Left lung (tissue), 4 donors: ENCODE measurements at regions not wholly inside any gene's neighbourhood (a gene's known extent, or its start where the extent isn't known, plus 50 kb on each side); places are given as distances from the start of the nearest gene placed in this dataset.
A peak's percentile ranks its signal among the peaks of the same experiment; 100 is the strongest.

ENCODE experiments used
- ATAC-seq: fragments of 200-7000 bp; cut with Tn5 transposase; one replicate; pipeline ENCODE4 v1.9.1; 2020; ENCODE audit warnings: moderate library complexity
- DNase-seq, 4 donors: peaks; one replicate each; pipeline ENCODE4 v3.0.0-alpha.2; 2013 to 2020
- H3K27ac ChIP-seq, 2 donors: fragments of 200-600 bp; sonication (generic) in 1 of 2; one replicate each; pipeline versions ENCODE4 v1.5.0 to v1.8.0; 2020 to 2021
- H3K27me3 ChIP-seq, 2 donors: fragments of 200-600 bp; sonication (generic) in 1 of 2; one replicate each; pipeline versions ENCODE4 v1.5.0 to v1.8.0; 2020 to 2021
- H3K36me3 ChIP-seq, 2 donors: fragments of 200-600 bp; sonication (generic) in 1 of 2; one replicate each; pipeline versions ENCODE4 v1.5.0 to v1.8.0; 2020 to 2021
- H3K4me1 ChIP-seq, 2 donors: fragments of 200-600 bp; one replicate each; pipeline ENCODE4 v1.8.0; 2021
- H3K4me3 ChIP-seq, 2 donors: fragments of 200-600 bp; sonication (generic) in 1 of 2; one replicate each; pipeline versions ENCODE4 v1.5.0 to v1.8.0; 2020 to 2021; ENCODE audit warnings: mild to moderate bottlenecking in 1 of 2
- H3K9me3 ChIP-seq, 2 donors: fragments of 200-600 bp; sonication (generic) in 1 of 2; one replicate each; pipeline versions ENCODE4 v1.5.0 to v1.8.0; 2020 to 2021
- intact Hi-C, 2 donors: fragments of 100-400 bp; cut with DNase I; formaldehyde crosslinking; loops; one replicate each; pipeline versions ENCODE4 v1.11.2 to v1.14.2; 2022
- TF ChIP-seq, protein P1 (sequence below), 2 donors: fragments of 200-600 bp; sonication (generic) in 1 of 2; IDR thresholded peaks; one replicate each; pipeline versions ENCODE4 v1.5.0 to v1.8.0; 2021; ENCODE audit warnings: antibody characterized with exemption in 2 of 2
- donor health status: DM: no; HTN: yes; CAD: no.
- donor health status: DM: no; HTN: no; CAD: no.

DNA sequence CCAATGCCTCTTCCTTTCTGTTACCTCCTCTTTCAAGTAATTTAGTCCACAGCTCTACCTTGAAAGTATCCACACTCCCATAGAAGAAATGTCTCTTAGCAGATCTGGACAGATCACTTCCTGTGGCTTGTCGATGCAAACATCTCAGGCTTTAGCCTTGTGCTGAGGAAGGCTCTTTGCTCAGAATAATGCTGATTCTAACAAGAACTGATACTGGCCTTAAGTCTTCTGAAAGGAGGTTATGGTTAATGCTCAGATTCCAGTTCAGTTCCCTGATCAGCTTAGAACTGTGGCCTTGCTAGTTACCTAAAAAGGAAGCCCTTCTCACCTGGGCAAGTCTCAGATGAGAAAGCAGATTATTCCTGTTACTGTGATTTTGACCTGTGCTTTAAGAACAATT is 230.1 kb upstream of the FAT4 start:
- no peak for DNase-seq
- Histone ChIP-seq H3K4me1 (no peaks in the 10 kb centered on the region), H3K36me3 (no peaks in the 10 kb centered on the region), H3K9me3 (no peaks in the 10 kb centered on the region), H3K4me3 (no peak overlapping the region), H3K27me3 (no peaks in the 10 kb centered on the region), H3K27ac (no peak overlapping the region)
- intact Hi-C loops: no loop called here
- TF ChIP-seq, protein P1, sequence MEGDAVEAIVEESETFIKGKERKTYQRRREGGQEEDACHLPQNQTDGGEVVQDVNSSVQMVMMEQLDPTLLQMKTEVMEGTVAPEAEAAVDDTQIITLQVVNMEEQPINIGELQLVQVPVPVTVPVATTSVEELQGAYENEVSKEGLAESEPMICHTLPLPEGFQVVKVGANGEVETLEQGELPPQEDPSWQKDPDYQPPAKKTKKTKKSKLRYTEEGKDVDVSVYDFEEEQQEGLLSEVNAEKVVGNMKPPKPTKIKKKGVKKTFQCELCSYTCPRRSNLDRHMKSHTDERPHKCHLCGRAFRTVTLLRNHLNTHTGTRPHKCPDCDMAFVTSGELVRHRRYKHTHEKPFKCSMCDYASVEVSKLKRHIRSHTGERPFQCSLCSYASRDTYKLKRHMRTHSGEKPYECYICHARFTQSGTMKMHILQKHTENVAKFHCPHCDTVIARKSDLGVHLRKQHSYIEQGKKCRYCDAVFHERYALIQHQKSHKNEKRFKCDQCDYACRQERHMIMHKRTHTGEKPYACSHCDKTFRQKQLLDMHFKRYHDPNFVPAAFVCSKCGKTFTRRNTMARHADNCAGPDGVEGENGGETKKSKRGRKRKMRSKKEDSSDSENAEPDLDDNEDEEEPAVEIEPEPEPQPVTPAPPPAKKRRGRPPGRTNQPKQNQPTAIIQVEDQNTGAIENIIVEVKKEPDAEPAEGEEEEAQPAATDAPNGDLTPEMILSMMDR (IDR thresholded peaks at IDR 0.05): no peak
- no peak for ATAC-seq

- no peak for DNase-seq
- TF ChIP-seq, protein P1 (IDR thresholded peaks at IDR 0.05): no peak
- H3K9me3 ChIP-seq: no peaks in the 10 kb centered on the region
- no peak overlapping the region for H3K27ac ChIP-seq
- H3K36me3 ChIP-seq: no peaks in the 10 kb centered on the region
- no peak for ATAC-seq
- H3K4me1 ChIP-seq: no peaks in the 10 kb centered on the region
- H3K27me3 ChIP-seq: no peaks in the 10 kb centered on the region
- intact Hi-C loops: no loop called here
- no peak overlapping the region for H3K4me3 ChIP-seq
Measured at GRCh38 chr4:125082729-125083417, 231.9 kb upstream of the FAT4 start.

GRCh38 chr4:125072269-125072668 is 242.5 kb upstream of the FAT4 start:
- Histone ChIP-seq H3K9me3 (no peaks in the 10 kb centered on the region), H3K36me3 (no peaks in the 10 kb centered on the region), H3K4me1 (no peaks in the 10 kb centered on the region), H3K27ac (no peak overlapping the region), H3K4me3 (no peak overlapping the region), H3K27me3 (no peaks in the 10 kb centered on the region)
- ATAC-seq (no peak), DNase-seq (no peak)
- TF ChIP-seq, protein P1 (IDR thresholded peaks at IDR 0.05): no peak
- intact Hi-C loops: no loop called here

GRCh38 chr4:125070861-125071260 is 243.9 kb upstream of the FAT4 start:
- H3K27me3 ChIP-seq: no peaks in the 10 kb centered on the region
- DNase-seq (no peak), ATAC-seq (peak; percentile 82)
- no peak overlapping the region for H3K4me3 ChIP-seq
- no peak overlapping the region for H3K27ac ChIP-seq
- TF ChIP-seq, protein P1 (IDR thresholded peaks at IDR 0.05): no peak
- intact Hi-C loops: no loop called here
- no peaks in the 10 kb centered on the region for H3K4me1 ChIP-seq
- no peaks in the 10 kb centered on the region for H3K9me3 ChIP-seq
- H3K36me3 ChIP-seq: no peaks in the 10 kb centered on the region

DNA sequence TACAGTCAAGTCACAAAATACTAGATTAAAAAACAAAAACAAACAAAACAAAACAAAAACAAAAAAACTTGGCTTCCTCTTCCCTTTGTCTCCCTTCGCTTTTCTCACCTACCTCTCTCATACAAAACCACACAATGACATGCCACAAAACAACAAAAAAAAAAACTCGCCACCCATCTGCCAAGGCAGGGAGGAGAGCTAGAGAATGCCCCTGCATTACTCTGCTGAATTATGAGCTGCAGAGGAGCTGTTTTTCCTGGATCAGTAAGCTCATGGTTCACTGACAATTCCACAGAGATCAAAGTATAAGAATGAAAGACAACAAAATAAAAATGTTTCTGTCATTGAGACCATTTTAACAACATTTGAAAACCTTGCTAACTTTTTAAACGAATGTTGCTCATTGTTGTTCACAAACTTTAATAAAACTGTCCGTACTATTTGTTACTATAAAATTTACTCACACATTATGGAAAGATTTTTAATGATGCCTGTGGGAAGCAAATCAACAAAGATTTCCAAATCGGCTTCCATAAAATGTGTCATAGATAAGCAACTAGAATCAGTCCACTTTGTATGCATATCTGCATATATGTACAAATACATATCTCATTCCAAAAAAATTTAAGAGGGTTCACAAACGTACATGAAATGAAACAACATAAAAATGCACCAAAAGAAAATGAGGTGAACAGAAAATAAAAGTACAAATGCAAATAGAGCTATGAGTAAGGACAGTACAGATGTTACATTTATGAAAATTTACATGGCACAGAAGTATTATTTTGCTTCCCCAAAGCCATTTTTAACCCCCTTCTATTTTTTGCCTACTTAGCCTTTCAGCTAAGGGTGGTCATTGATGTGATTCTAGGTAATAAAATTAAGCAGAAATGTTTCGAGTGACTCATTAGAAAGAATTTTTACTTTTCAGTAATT is 252.4 kb upstream of the FAT4 start:
- Histone ChIP-seq H3K27me3 (no peaks in the 10 kb centered on the region), H3K27ac (no peak overlapping the region), H3K4me1 (no peaks in the 10 kb centered on the region), H3K9me3 (peaks cover 0 to 2% of the 10 kb centered on the region in 2 donors), H3K4me3 (no peak overlapping the region), H3K36me3 (no peaks in the 10 kb centered on the region)
- DNase-seq (peak in 1 of 4 donors; percentile 3), ATAC-seq (no peak)
- TF ChIP-seq, protein P1 (IDR thresholded peaks at IDR 0.05): no peak
- intact Hi-C loops: no loop called here
